Breast epithelium (tissue), 4 donors: ENCODE measurements at regions not wholly inside any gene's neighbourhood (a gene's known extent, or its start where the extent isn't known, plus 50 kb on each side); places are given as distances from the start of the nearest gene placed in this dataset.

ENCODE experiments used
- DNase-seq, 2 donors: peaks; one replicate each; pipeline ENCODE4 v3.0.0-alpha.2; 2019; ENCODE audit warnings: low spot score in 2 of 2
- H3K27ac ChIP-seq, 2 donors: fragments of 200-600 bp; sonication (generic) in 1 of 2; one replicate each; pipeline ENCODE4 v1.5.1; 2016 to 2019; ENCODE audit warnings: mild to moderate bottlenecking in 1 of 2
- H3K27me3 ChIP-seq, 2 donors: fragments of 200-600 bp; sonication (generic) in 1 of 2; one replicate each; pipeline versions ENCODE4 v1.5.1 to v1.6.0; 2017 to 2019; ENCODE audit warnings: control low read depth in 1 of 2, mild to moderate bottlenecking in 1 of 2
- H3K36me3 ChIP-seq: fragments of 200-600 bp; one replicate; pipeline ENCODE4 v1.5.1; 2019
- H3K4me1 ChIP-seq, 2 donors: fragments of 200-600 bp; sonication (generic); one replicate each; pipeline ENCODE4 v1.5.1; 2016 to 2019; ENCODE audit warnings: control low read depth in 1 of 2
- H3K4me3 ChIP-seq, 3 donors: fragments of 200-600 bp; sonication (generic); 1 replicate in 2 of 3; 2 replicates in 1 of 3; pipeline ENCODE4 v1.5.1; 2016 to 2019; ENCODE audit warnings: mild to moderate bottlenecking in 3 of 3, moderate library complexity in 2 of 3
- H3K9me3 ChIP-seq, 2 donors: fragments of 200-600 bp; sonication (generic) in 1 of 2; one replicate each; pipeline ENCODE4 v1.5.1; 2016 to 2019; ENCODE audit warnings: control low read depth in 1 of 2
- POLR2A ChIP-seq: fragments of 450-650 bp; IDR thresholded peaks from one replicate; pipeline ENCODE4 v1.6.1; 2016; ENCODE audit warnings: antibody characterized with exemption, mild to moderate bottlenecking, moderate library complexity
- POLR2AphosphoS5 ChIP-seq, 3 donors: sonication (generic); formaldehyde crosslinking; IDR thresholded peaks; one replicate each; pipeline ENCODE4 v1.6.1; 2017; ENCODE audit warnings: antibody characterized with exemption in 3 of 3
- intact Hi-C: fragments of 100-400 bp; cut with DNase I; formaldehyde crosslinking; loops from one replicate; pipeline ENCODE4 v1.15.1; 2023; ENCODE audit warnings: low total_unique reads
- TF ChIP-seq, protein P1 (sequence below), 3 donors: fragments of 450-650 bp; IDR thresholded peaks; one replicate each; pipeline ENCODE4 v1.5.1; 2016 to 2017; ENCODE audit warnings: antibody characterized with exemption in 3 of 3, mild to moderate bottlenecking in 3 of 3, moderate library complexity in 3 of 3

DNA sequence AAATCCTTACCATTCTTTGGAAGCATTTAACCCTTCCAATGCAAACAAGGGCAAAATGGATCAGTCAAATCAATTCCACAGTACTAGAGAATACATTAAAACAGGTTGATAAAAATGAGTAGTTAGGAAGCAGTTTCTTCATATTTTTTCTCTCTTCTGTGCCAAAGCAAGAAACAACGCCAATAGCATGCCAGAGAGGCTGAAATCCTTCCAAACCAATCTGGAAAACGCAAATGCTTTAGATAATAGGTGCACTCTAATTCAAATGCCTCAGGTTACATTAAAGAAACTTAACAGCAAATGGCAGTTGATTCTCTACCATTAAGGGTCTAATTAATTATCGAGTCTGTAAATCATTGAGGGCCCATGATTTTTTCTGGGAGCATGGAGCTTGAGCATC, 755.2 kb downstream of the C6orf118 start:
- no peak overlapping the region for H3K4me3 ChIP-seq
- TF ChIP-seq, protein P1, sequence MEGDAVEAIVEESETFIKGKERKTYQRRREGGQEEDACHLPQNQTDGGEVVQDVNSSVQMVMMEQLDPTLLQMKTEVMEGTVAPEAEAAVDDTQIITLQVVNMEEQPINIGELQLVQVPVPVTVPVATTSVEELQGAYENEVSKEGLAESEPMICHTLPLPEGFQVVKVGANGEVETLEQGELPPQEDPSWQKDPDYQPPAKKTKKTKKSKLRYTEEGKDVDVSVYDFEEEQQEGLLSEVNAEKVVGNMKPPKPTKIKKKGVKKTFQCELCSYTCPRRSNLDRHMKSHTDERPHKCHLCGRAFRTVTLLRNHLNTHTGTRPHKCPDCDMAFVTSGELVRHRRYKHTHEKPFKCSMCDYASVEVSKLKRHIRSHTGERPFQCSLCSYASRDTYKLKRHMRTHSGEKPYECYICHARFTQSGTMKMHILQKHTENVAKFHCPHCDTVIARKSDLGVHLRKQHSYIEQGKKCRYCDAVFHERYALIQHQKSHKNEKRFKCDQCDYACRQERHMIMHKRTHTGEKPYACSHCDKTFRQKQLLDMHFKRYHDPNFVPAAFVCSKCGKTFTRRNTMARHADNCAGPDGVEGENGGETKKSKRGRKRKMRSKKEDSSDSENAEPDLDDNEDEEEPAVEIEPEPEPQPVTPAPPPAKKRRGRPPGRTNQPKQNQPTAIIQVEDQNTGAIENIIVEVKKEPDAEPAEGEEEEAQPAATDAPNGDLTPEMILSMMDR (IDR thresholded peaks at IDR 0.05) = no peak
- TF ChIP-seq POLR2AphosphoS5 (IDR thresholded peaks at IDR 0.05) (no peak), POLR2A (no peak)
- no peaks in the 10 kb centered on the region for H3K36me3 ChIP-seq
- intact Hi-C loops = loop anchor here (5.0 kb wide), 1 partner anchor 453 kb away; no protein-coding TSS in a partner anchor
- no peaks in the 10 kb centered on the region for H3K4me1 ChIP-seq
- H3K9me3 ChIP-seq = no peaks in the 10 kb centered on the region
- no peak overlapping the region for H3K27ac ChIP-seq
- no peaks in the 10 kb centered on the region for H3K27me3 ChIP-seq
- DNase-seq = no peak

DNA sequence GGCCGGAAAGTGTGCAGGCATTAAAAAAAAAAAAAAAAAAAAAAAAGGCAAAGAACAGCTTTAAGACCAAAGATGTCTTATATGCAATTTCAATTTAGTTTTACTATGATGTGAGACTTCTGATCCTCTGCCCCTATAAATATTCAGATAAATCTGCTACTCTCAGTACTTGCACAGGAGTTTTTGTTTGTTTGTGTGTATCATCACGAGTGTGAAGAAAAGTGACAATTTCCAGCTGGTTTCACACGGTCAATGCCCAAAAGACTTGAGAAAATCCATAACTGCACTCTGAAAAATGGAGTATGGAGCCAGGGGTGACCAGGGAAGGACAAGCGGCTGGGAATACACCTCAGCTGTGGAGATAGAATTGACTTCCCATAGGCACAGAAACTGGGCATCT, 757.7 kb downstream of the C6orf118 start:
- DNase-seq = no peak
- Histone ChIP-seq H3K27ac (no peak overlapping the region), H3K4me1 (no peaks in the 10 kb centered on the region), H3K4me3 (no peak overlapping the region), H3K9me3 (no peaks in the 10 kb centered on the region), H3K27me3 (no peaks in the 10 kb centered on the region), H3K36me3 (no peaks in the 10 kb centered on the region)
- intact Hi-C loops = loop anchor here (5.0 kb wide), 1 partner anchor 456 kb away; no protein-coding TSS in a partner anchor
- TF ChIP-seq, protein P1 (IDR thresholded peaks at IDR 0.05) = no peak
- no peak for TF ChIP-seq POLR2AphosphoS5 (IDR thresholded peaks at IDR 0.05)
- TF ChIP-seq POLR2A = no peak

DNA sequence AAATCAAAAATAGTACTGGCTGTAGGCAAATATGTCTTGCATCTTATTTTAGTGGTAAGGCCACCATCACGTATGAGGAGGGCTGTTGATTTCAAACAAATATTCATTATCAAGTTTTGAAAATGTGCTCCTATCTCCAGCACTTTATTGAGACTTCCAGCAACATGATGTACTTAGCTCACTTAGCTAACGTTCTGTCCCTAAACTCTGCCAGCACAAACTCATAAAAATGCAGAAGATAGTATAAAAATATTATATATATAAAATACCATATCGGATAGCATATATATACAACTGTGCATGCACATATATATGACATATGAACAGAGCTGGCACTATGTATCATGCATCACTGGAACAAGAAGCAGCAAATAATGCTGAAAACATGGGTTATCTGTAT, 762.3 kb downstream of the C6orf118 start:
- TF ChIP-seq, protein P1 (IDR thresholded peaks at IDR 0.05) = no peak
- no peak for TF ChIP-seq POLR2A
- TF ChIP-seq POLR2AphosphoS5 (IDR thresholded peaks at IDR 0.05) = no peak
- no peaks in the 10 kb centered on the region for H3K27me3 ChIP-seq
- no peaks in the 10 kb centered on the region for H3K36me3 ChIP-seq
- H3K4me1 ChIP-seq = no peaks in the 10 kb centered on the region
- H3K4me3 ChIP-seq = no peak overlapping the region
- DNase-seq = no peak
- H3K27ac ChIP-seq = no peak overlapping the region
- no peaks in the 10 kb centered on the region for H3K9me3 ChIP-seq
- intact Hi-C loops = no loop called here

DNA sequence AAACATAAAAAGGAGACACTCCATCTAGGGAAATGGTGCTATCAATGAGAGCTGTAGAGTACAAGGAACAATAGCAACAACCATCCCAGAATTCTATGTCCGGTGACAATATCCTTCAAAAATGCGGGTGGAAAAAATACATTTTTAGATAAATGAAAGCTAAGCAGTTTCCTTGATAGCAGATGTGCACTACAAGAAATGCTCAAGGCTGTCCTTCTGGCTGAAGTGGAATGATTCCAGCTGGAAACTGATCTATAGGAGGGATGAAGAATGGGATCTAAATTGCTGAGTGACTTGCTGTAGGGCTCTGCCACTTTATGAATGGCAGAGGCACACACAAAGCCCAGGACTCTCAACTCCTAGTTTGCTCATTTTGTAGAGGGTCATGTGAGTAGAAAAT, 763.1 kb downstream of the C6orf118 start:
- TF ChIP-seq POLR2AphosphoS5 (IDR thresholded peaks at IDR 0.05) = no peak
- TF ChIP-seq POLR2A = no peak
- TF ChIP-seq, protein P1 (IDR thresholded peaks at IDR 0.05) = no peak
- intact Hi-C loops = no loop called here
- DNase-seq = no peak
- Histone ChIP-seq H3K4me3 (no peak overlapping the region), H3K27me3 (no peaks in the 10 kb centered on the region), H3K9me3 (no peaks in the 10 kb centered on the region), H3K27ac (no peak overlapping the region), H3K36me3 (no peaks in the 10 kb centered on the region), H3K4me1 (no peaks in the 10 kb centered on the region)

DNA sequence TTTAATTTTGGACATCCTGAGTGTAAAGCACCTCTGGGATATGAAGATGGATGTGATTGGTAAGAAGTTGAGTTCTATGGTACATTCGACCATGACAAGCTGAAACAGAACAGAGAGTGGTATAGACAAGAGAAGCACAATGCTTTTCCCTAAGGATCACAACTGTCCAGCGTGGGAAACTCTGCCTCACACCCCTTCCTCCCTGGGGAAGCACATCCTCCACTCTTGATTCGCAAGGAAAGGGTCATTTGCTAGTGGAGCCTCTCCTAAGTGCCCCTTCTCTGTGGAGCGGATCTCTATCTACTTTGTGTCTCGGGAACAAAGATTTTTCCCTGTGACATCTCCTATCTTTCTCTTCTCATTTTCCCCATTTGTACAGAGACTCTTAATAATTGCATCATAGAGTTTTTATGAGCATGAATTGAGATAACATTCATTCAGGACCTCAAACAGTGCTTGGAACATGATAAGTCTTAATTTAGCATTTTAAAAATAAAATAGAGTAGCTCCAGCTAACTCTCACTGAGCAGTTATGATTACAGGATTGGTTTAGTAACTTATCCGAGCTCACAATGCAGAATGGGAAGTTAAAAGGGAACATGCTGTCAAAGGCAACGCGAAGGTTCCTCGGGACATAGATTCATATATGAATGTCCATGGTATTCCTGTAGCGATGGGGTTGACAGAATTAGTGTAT, 775.2 kb downstream of the C6orf118 start:
- DNase-seq = no peak
- Histone ChIP-seq H3K4me1 (no peaks in the 10 kb centered on the region), H3K27ac (no peak overlapping the region), H3K9me3 (no peaks in the 10 kb centered on the region), H3K4me3 (no peak overlapping the region), H3K27me3 (no peaks in the 10 kb centered on the region), H3K36me3 (no peaks in the 10 kb centered on the region)
- TF ChIP-seq POLR2AphosphoS5 (IDR thresholded peaks at IDR 0.05) (no peak), POLR2A (no peak)
- TF ChIP-seq, protein P1 (IDR thresholded peaks at IDR 0.05) = no peak
- intact Hi-C loops = no loop called here
